ENCODE measurements at regions not wholly inside any gene's neighbourhood (a gene's known extent, or its start where the extent isn't known, plus 50 kb on each side); places are given as distances from the start of the nearest gene placed in this dataset.

DNA sequence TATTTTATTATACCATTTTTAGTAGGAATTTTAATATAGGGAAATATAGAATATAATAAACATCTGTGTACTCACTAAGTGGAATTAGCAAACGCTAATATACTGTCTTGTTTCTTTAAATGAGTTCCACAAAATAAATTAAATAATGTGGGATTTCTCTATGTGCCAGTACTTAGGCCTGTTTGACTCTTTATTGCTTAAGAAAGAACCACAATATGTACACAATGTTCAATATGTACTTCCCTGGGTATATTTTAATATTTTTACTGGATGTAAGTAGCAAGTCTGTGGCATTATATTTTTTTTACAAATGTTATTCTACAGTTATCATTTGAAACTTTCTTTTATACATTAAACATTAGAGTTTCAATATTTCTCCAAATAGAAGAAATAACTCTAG lies 92.5 kb upstream of the CARD18 start (continued):
- no peak for TF ChIP-seq ZNF274 (IDR thresholded peaks at IDR 0.05; ENCODE audit: low read depth, low read length)

DNA sequence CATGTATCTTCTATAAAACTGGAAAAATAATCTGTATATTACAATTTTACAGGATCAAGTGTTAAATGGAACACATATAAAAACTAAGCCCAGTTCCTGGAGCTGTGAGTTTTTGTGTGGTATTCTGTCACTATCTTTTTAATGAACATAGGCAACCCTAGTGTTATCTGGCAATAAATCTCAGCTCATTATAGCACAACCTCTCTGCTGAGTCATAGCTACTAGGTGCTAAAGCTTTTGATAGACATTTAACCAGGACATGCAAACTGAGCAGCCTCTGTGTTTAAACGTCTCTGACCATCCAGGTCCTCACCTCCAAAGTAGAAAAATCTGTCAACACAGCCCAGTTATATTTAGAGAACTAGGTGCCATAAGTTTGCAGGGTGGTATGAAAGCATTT lies 91.0 kb upstream of the CARD18 start:
- no peaks in the 10 kb centered on the region for H3K9me3 ChIP-seq (ENCODE audit: control insufficient read depth in 1 of 2, insufficient read depth in 1 of 2, low read depth in 1 of 2, low read length in 2 of 2)
- peaks cover 0 to 19% of the 10 kb centered on the region in 2 experiments; a peak in 2 of 4 replicates for H3K4me1 ChIP-seq (ENCODE audit: control insufficient read depth in 1 of 2, insufficient read depth in 2 of 2, low read length in 2 of 2)
- TF ChIP-seq CEBPB (IDR thresholded peaks at IDR 0.05; ENCODE audit: low read depth) (no peak), POLR2AphosphoS5 (IDR thresholded peaks at IDR 0.05; ENCODE audit: low read depth, low read length) (no peak), RAD21 (IDR thresholded peaks at IDR 0.05; ENCODE audit: low read depth) (no peak), SP1 (IDR thresholded peaks at IDR 0.05; ENCODE audit: low read depth) (no peak), EZH2phosphoT487 (IDR thresholded peaks at IDR 0.05; ENCODE audit: borderline replicate concordance) (no peak), ZFX (IDR thresholded peaks at IDR 0.05) (no peak), TCF7L2 (IDR thresholded peaks at IDR 0.05; ENCODE audit: borderline replicate concordance, extremely low read depth, insufficient read depth, insufficient read length) (no peak), ELF1 (IDR thresholded peaks at IDR 0.05; ENCODE audit: borderline replicate concordance, low read depth) (no peak), FOSL1 (IDR thresholded peaks at IDR 0.05; ENCODE audit: low read depth) (no peak), JUND (IDR thresholded peaks at IDR 0.05) (no peak), SRF (IDR thresholded peaks at IDR 0.05; ENCODE audit: low read depth) (no peak), CBX3 (IDR thresholded peaks at IDR 0.05; ENCODE audit: low read depth) (no peak), ZNF274 (IDR thresholded peaks at IDR 0.05; ENCODE audit: low read depth, low read length) (no peak), EZH2 (IDR thresholded peaks at IDR 0.05) (no peak), SIN3A (IDR thresholded peaks at IDR 0.05; ENCODE audit: low read depth) (no peak)
- TF ChIP-seq, protein P1, sequence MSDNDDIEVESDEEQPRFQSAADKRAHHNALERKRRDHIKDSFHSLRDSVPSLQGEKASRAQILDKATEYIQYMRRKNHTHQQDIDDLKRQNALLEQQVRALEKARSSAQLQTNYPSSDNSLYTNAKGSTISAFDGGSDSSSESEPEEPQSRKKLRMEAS (IDR thresholded peaks at IDR 0.05), result no peak
- TF ChIP-seq, protein P2, sequence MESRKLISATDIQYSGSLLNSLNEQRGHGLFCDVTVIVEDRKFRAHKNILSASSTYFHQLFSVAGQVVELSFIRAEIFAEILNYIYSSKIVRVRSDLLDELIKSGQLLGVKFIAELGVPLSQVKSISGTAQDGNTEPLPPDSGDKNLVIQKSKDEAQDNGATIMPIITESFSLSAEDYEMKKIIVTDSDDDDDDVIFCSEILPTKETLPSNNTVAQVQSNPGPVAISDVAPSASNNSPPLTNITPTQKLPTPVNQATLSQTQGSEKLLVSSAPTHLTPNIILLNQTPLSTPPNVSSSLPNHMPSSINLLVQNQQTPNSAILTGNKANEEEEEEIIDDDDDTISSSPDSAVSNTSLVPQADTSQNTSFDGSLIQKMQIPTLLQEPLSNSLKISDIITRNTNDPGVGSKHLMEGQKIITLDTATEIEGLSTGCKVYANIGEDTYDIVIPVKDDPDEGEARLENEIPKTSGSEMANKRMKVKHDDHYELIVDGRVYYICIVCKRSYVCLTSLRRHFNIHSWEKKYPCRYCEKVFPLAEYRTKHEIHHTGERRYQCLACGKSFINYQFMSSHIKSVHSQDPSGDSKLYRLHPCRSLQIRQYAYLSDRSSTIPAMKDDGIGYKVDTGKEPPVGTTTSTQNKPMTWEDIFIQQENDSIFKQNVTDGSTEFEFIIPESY (IDR thresholded peaks at IDR 0.05; ENCODE audit: extremely low read depth, insufficient replicate concordance, low read length), result no peak
- TF ChIP-seq, protein P3, sequence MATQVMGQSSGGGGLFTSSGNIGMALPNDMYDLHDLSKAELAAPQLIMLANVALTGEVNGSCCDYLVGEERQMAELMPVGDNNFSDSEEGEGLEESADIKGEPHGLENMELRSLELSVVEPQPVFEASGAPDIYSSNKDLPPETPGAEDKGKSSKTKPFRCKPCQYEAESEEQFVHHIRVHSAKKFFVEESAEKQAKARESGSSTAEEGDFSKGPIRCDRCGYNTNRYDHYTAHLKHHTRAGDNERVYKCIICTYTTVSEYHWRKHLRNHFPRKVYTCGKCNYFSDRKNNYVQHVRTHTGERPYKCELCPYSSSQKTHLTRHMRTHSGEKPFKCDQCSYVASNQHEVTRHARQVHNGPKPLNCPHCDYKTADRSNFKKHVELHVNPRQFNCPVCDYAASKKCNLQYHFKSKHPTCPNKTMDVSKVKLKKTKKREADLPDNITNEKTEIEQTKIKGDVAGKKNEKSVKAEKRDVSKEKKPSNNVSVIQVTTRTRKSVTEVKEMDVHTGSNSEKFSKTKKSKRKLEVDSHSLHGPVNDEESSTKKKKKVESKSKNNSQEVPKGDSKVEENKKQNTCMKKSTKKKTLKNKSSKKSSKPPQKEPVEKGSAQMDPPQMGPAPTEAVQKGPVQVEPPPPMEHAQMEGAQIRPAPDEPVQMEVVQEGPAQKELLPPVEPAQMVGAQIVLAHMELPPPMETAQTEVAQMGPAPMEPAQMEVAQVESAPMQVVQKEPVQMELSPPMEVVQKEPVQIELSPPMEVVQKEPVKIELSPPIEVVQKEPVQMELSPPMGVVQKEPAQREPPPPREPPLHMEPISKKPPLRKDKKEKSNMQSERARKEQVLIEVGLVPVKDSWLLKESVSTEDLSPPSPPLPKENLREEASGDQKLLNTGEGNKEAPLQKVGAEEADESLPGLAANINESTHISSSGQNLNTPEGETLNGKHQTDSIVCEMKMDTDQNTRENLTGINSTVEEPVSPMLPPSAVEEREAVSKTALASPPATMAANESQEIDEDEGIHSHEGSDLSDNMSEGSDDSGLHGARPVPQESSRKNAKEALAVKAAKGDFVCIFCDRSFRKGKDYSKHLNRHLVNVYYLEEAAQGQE (IDR thresholded peaks at IDR 0.05; ENCODE audit: low read depth), result no peak
- TF ChIP-seq, protein P4, sequence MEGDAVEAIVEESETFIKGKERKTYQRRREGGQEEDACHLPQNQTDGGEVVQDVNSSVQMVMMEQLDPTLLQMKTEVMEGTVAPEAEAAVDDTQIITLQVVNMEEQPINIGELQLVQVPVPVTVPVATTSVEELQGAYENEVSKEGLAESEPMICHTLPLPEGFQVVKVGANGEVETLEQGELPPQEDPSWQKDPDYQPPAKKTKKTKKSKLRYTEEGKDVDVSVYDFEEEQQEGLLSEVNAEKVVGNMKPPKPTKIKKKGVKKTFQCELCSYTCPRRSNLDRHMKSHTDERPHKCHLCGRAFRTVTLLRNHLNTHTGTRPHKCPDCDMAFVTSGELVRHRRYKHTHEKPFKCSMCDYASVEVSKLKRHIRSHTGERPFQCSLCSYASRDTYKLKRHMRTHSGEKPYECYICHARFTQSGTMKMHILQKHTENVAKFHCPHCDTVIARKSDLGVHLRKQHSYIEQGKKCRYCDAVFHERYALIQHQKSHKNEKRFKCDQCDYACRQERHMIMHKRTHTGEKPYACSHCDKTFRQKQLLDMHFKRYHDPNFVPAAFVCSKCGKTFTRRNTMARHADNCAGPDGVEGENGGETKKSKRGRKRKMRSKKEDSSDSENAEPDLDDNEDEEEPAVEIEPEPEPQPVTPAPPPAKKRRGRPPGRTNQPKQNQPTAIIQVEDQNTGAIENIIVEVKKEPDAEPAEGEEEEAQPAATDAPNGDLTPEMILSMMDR (IDR thresholded peaks at IDR 0.05 in 2 of 3, conservative IDR thresholded peaks at IDR 0.05 in 1 of 3; ENCODE audit: borderline replicate concordance in 1 of 3, insufficient read depth in 1 of 3, low read depth in 2 of 3, low read length in 2 of 3), result no peak
- TF ChIP-seq, protein P5, sequence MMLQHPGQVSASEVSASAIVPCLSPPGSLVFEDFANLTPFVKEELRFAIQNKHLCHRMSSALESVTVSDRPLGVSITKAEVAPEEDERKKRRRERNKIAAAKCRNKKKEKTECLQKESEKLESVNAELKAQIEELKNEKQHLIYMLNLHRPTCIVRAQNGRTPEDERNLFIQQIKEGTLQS (IDR thresholded peaks at IDR 0.05), result no peak
- DNase-seq (ENCODE audit: low read depth, low spot score), result no peak
- no peaks in the 10 kb centered on the region for H4K20me1 ChIP-seq (ENCODE audit: insufficient read depth)
- no peak overlapping the region for H2AFZ ChIP-seq (ENCODE audit: low read depth, low read length, poor library complexity, severe bottlenecking)
- H3K27me3 ChIP-seq (ENCODE audit: insufficient read depth, low read length), result no peaks in the 10 kb centered on the region
- ChIA-PET POLR2A (no interaction called here), CTCF (no interaction called here), RAD21 (ENCODE audit: low non-redundant PET in 1 of 2, low total read pairs in 2 of 2, uncharacterized antibody in 2 of 2, unreplicated experiment in 2 of 2) (no interaction called here)
- H3K4me2 ChIP-seq (ENCODE audit: low read length), result peak overlapping the region; percentile 20
- peaks cover 4% of the 10 kb centered on the region; the same call in 1 of the 2 replicates for H3K9me2 ChIP-seq (ENCODE audit: insufficient read depth)
- ATAC-seq, result peak; percentile 49; the same call in 1 of the 2 replicates
- no peak overlapping the region for H3K4me3 ChIP-seq (replicated peaks in 1 of 2; ENCODE audit: low read depth in 1 of 2, low read length in 2 of 2)
- no peak overlapping the region for H3K9ac ChIP-seq (ENCODE audit: low read length)
- no peaks in the 10 kb centered on the region for H3K79me2 ChIP-seq (ENCODE audit: insufficient read depth, low read length)
- no TSS peak for BruUV-seq (replicated peaks)
- intact Hi-C loops (cut with micrococcal nuclease), result no loop called here
- no peaks in the 10 kb centered on the region for H3K36me3 ChIP-seq (ENCODE audit: control insufficient read depth in 1 of 2, insufficient read depth in 2 of 2, low read length in 2 of 2)
- H3K27ac ChIP-seq (ENCODE audit: low read depth, low read length), result no peak overlapping the region

All from HCT116 (cell line).